IPS-20b (cell line): ENCODE measurements at regions not wholly inside any gene's neighbourhood (a gene's known extent, or its start where the extent isn't known, plus 50 kb on each side); places are given as distances from the start of the nearest gene placed in this dataset.
"Not testable (repeated sequence)": the region's sequence is repeated elsewhere in the genome, so short reads cannot be mapped to it uniquely, and the experiment has no call there.

Experiments used
- H3K27ac ChIP-seq: one replicate; pipeline ENCODE4 v1.5.1; 2013; ENCODE audit warnings: low read length
- H3K27me3 ChIP-seq: 2 replicates; pipeline ENCODE4 v1.6.1; 2013; ENCODE audit warnings: mild to moderate bottlenecking, low read length, inconsistent platforms; ENCODE audit not compliant: insufficient read depth
- H3K36me3 ChIP-seq: 2 replicates; pipeline ENCODE4 v1.6.1; 2013; ENCODE audit warnings: low read depth, mild to moderate bottlenecking, inconsistent platforms, low read length, moderate library complexity; ENCODE audit not compliant: insufficient read depth
- H3K4me1 ChIP-seq: 2 replicates; pipeline ENCODE4 v1.6.1; 2013; ENCODE audit warnings: mild to moderate bottlenecking, control low read depth, inconsistent platforms, low read length, moderate library complexity; ENCODE audit not compliant: insufficient read depth
- H3K4me3 ChIP-seq: 2 replicates; pipeline ENCODE4 v1.5.1; 2013; ENCODE audit warnings: mild to moderate bottlenecking, low read length, inconsistent platforms
- H3K9ac ChIP-seq: 2 replicates; pipeline ENCODE4 v1.6.1; 2013; ENCODE audit warnings: low read depth, mild to moderate bottlenecking, inconsistent platforms, low read length, moderate library complexity
- H3K9me3 ChIP-seq: 2 replicates; pipeline ENCODE4 v1.6.1; 2013; ENCODE audit warnings: mild to moderate bottlenecking, low read depth, low read length, inconsistent platforms; ENCODE audit not compliant: insufficient read depth

- no peaks in the 10 kb centered on the region for H3K9me3 ChIP-seq
- H3K4me3 ChIP-seq: no peak overlapping the region
- H3K9ac ChIP-seq: no peak overlapping the region
- H3K4me1 ChIP-seq: no peaks in the 10 kb centered on the region
- peaks cover 68% of the 10 kb centered on the region for H3K36me3 ChIP-seq
- no peaks in the 10 kb centered on the region for H3K27me3 ChIP-seq
- H3K27ac ChIP-seq: no peak overlapping the region
Measured at GRCh38 chr21:28877318-28877884, 115.3 kb downstream of the LTN1 start.

GRCh38 chr21:28875078-28875477, 117.6 kb downstream of the LTN1 start:
- Histone ChIP-seq H3K9ac (no peak overlapping the region), H3K9me3 (no peaks in the 10 kb centered on the region), H3K27me3 (no peaks in the 10 kb centered on the region), H3K36me3 (peaks cover 60% of the 10 kb centered on the region), H3K27ac (no peak overlapping the region), H3K4me1 (no peaks in the 10 kb centered on the region), H3K4me3 (no peak overlapping the region)

- Histone ChIP-seq H3K9ac (no peak overlapping the region), H3K9me3 (no peaks in the 10 kb centered on the region), H3K27ac (no peak overlapping the region), H3K27me3 (no peaks in the 10 kb centered on the region), H3K36me3 (peaks cover 44% of the 10 kb centered on the region), H3K4me3 (no peak overlapping the region), H3K4me1 (no peaks in the 10 kb centered on the region)
Measured at GRCh38 chr21:28872218-28872617, 120.5 kb downstream of the LTN1 start.

- Histone ChIP-seq H3K27ac (no peak overlapping the region), H3K9me3 (no peaks in the 10 kb centered on the region)
Measured at GRCh38 chr21:28871388-28872010, 121.2 kb downstream of the LTN1 start.

GRCh38 chr21:28867401-28867800, 125.3 kb downstream of the LTN1 start:
- H3K4me1 ChIP-seq: no peaks in the 10 kb centered on the region
- H3K36me3 ChIP-seq: 0 out of 2 replicates have a peak, but pooled peaks cover 9% of the 10 kb centered on the region
- H3K27ac ChIP-seq: no peak overlapping the region
- no peak overlapping the region for H3K9ac ChIP-seq
- no peak overlapping the region for H3K4me3 ChIP-seq
- H3K27me3 ChIP-seq: no peaks in the 10 kb centered on the region
- H3K9me3 ChIP-seq: no peaks in the 10 kb centered on the region

More at GRCh38 chr21:28871388-28872010, 121.2 kb downstream of the LTN1 start:
- no peak overlapping the region for H3K9ac ChIP-seq
- H3K36me3 ChIP-seq: peaks cover 42% of the 10 kb centered on the region
- H3K4me3 ChIP-seq: no peak overlapping the region
- H3K4me1 ChIP-seq: no peaks in the 10 kb centered on the region
- H3K27me3 ChIP-seq: no peaks in the 10 kb centered on the region

GRCh38 chr21:28865488-28866186, 127.0 kb downstream of the LTN1 start:
- Histone ChIP-seq H3K9ac (no peak overlapping the region), H3K36me3 (no peaks in the 10 kb centered on the region), H3K27ac (no peak overlapping the region), H3K27me3 (no peaks in the 10 kb centered on the region), H3K4me1 (no peaks in the 10 kb centered on the region), H3K9me3 (no peaks in the 10 kb centered on the region), H3K4me3 (no peak overlapping the region)

- no peaks in the 10 kb centered on the region for H3K9me3 ChIP-seq
- no peak overlapping the region for H3K4me3 ChIP-seq
- H3K27ac ChIP-seq: no peak overlapping the region
- no peaks in the 10 kb centered on the region for H3K36me3 ChIP-seq
- no peaks in the 10 kb centered on the region for H3K27me3 ChIP-seq
- no peaks in the 10 kb centered on the region for H3K4me1 ChIP-seq
- H3K9ac ChIP-seq: no peak overlapping the region
Measured at GRCh38 chr21:28858424-28858823, 134.3 kb downstream of the LTN1 start.

GRCh38 chr21:28857752-28858151, 134.9 kb downstream of the LTN1 start:
- Histone ChIP-seq H3K9me3 (no peaks in the 10 kb centered on the region), H3K4me3 (no peak overlapping the region), H3K36me3 (no peaks in the 10 kb centered on the region), H3K9ac (no peak overlapping the region), H3K27ac (no peak overlapping the region), H3K27me3 (no peaks in the 10 kb centered on the region), H3K4me1 (no peaks in the 10 kb centered on the region)

- Histone ChIP-seq H3K27ac (no peak overlapping the region), H3K9me3 (no peaks in the 10 kb centered on the region), H3K4me1 (no peaks in the 10 kb centered on the region), H3K27me3 (no peaks in the 10 kb centered on the region), H3K4me3 (no peak overlapping the region), H3K36me3 (no peaks in the 10 kb centered on the region), H3K9ac (no peak overlapping the region)
Measured at GRCh38 chr21:28856588-28857250, 136.0 kb downstream of the LTN1 start.

GRCh38 chr21:28852706-28853105, 140.0 kb downstream of the LTN1 start:
- H3K9me3 ChIP-seq: no peaks in the 10 kb centered on the region
- no peaks in the 10 kb centered on the region for H3K27me3 ChIP-seq
- H3K9ac ChIP-seq: no peak overlapping the region
- H3K36me3 ChIP-seq: no peaks in the 10 kb centered on the region
- no peak overlapping the region for H3K4me3 ChIP-seq
- H3K4me1 ChIP-seq: no peaks in the 10 kb centered on the region
- no peak overlapping the region for H3K27ac ChIP-seq

GRCh38 chr21:28851645-28852044, 141.0 kb downstream of the LTN1 start:
- H3K9ac ChIP-seq: no peak overlapping the region
- no peak overlapping the region for H3K4me3 ChIP-seq
- H3K9me3 ChIP-seq: no peaks in the 10 kb centered on the region
- H3K27ac ChIP-seq: no peak overlapping the region
- H3K27me3 ChIP-seq: no peaks in the 10 kb centered on the region
- H3K36me3 ChIP-seq: no peaks in the 10 kb centered on the region
- no peaks in the 10 kb centered on the region for H3K4me1 ChIP-seq

GRCh38 chr21:28839237-28839636, 153.4 kb downstream of the LTN1 start:
- H3K4me3 ChIP-seq, H3K27me3 ChIP-seq, H3K9me3 ChIP-seq, H3K4me1 ChIP-seq, H3K9ac ChIP-seq, H3K27ac ChIP-seq, H3K36me3 ChIP-seq: not testable (repeated sequence)
